ENCODE measurements at regions not wholly inside any gene's neighbourhood (a gene's known extent, or its start where the extent isn't known, plus 50 kb on each side); places are given as distances from the start of the nearest gene placed in this dataset.

DNA sequence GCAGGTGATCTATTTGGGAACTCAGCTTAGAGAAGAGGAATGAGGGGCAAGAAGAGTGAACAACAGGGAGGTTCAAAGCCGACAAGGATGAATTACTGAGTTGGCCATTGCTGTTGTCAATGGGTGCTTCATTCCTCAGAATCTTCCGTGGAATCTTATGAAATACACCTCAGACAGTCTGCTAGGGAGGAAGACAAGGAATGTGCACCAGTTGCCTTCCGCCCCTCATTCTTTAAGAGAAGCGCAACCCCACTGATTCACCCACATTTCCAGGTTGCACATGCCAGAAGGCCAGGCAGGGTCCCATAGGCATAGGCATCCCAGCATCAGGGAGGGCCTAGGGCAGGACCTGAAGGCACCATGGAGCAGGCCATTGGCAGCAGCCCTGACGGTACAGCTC is 127.5 kb upstream of the TNFAIP3 start:
- DNase-seq (ENCODE audit: low read depth in 1 of 2, low spot score in 1 of 2), result no peak
- TF ChIP-seq POLR2AphosphoS5 (IDR thresholded peaks at IDR 0.05; ENCODE audit: low read depth), result no peak
- no peak for TF ChIP-seq GABPA (IDR thresholded peaks at IDR 0.05; ENCODE audit: low read depth)
- TF ChIP-seq, protein P1, sequence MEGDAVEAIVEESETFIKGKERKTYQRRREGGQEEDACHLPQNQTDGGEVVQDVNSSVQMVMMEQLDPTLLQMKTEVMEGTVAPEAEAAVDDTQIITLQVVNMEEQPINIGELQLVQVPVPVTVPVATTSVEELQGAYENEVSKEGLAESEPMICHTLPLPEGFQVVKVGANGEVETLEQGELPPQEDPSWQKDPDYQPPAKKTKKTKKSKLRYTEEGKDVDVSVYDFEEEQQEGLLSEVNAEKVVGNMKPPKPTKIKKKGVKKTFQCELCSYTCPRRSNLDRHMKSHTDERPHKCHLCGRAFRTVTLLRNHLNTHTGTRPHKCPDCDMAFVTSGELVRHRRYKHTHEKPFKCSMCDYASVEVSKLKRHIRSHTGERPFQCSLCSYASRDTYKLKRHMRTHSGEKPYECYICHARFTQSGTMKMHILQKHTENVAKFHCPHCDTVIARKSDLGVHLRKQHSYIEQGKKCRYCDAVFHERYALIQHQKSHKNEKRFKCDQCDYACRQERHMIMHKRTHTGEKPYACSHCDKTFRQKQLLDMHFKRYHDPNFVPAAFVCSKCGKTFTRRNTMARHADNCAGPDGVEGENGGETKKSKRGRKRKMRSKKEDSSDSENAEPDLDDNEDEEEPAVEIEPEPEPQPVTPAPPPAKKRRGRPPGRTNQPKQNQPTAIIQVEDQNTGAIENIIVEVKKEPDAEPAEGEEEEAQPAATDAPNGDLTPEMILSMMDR (IDR thresholded peaks at IDR 0.05; ENCODE audit: insufficient read depth, low read length), result no peak
- TF ChIP-seq, protein P2, sequence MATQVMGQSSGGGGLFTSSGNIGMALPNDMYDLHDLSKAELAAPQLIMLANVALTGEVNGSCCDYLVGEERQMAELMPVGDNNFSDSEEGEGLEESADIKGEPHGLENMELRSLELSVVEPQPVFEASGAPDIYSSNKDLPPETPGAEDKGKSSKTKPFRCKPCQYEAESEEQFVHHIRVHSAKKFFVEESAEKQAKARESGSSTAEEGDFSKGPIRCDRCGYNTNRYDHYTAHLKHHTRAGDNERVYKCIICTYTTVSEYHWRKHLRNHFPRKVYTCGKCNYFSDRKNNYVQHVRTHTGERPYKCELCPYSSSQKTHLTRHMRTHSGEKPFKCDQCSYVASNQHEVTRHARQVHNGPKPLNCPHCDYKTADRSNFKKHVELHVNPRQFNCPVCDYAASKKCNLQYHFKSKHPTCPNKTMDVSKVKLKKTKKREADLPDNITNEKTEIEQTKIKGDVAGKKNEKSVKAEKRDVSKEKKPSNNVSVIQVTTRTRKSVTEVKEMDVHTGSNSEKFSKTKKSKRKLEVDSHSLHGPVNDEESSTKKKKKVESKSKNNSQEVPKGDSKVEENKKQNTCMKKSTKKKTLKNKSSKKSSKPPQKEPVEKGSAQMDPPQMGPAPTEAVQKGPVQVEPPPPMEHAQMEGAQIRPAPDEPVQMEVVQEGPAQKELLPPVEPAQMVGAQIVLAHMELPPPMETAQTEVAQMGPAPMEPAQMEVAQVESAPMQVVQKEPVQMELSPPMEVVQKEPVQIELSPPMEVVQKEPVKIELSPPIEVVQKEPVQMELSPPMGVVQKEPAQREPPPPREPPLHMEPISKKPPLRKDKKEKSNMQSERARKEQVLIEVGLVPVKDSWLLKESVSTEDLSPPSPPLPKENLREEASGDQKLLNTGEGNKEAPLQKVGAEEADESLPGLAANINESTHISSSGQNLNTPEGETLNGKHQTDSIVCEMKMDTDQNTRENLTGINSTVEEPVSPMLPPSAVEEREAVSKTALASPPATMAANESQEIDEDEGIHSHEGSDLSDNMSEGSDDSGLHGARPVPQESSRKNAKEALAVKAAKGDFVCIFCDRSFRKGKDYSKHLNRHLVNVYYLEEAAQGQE (IDR thresholded peaks at IDR 0.05; ENCODE audit: insufficient replicate concordance, low read depth), result no peak
- TF ChIP-seq SPI1 (IDR thresholded peaks at IDR 0.05; ENCODE audit: borderline replicate concordance, low read depth), result no peak
- Histone ChIP-seq H3K4me3 (replicated peaks; ENCODE audit: insufficient read depth, low read length) (no peak overlapping the region), H3K27ac (replicated peaks) (no peak overlapping the region), H3K27me3 (ENCODE audit: insufficient read depth, poor library complexity, severe bottlenecking) (no peaks in the 10 kb centered on the region)

DNA sequence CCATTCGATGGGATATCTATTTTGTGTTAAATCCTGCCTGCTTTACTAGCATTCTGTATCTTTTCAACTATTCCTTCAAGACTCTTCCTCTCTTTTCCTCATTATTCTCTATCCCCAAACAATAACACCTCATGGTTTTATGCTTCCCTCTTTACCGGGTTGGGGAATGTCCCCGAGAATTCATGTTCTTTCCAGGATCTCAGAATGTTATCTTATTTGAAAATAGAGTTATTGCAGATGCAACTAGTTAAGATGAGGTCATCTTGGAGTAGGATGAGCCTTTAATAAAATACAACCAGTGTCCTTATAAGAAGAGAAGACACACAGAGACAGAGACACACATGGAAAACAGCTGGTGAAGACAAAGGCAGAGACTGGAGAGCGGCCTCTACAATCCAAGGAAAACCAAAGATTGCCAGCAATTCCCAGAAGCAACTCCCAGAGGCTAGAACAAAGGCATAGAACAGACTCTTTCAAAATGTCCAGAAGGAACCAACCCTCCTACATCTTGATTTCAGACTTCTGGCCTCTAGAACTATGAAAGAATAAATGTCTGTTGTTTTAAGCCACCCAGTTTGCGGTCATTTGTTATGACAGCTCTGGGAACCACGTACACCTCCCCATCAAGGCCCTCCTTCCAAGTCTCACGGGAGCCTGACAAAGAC is 126.8 kb upstream of the TNFAIP3 start:
- TF ChIP-seq, protein P1 (IDR thresholded peaks at IDR 0.05; ENCODE audit: insufficient read depth, low read length), result no peak
- TF ChIP-seq SPI1 (IDR thresholded peaks at IDR 0.05; ENCODE audit: borderline replicate concordance, low read depth), result no peak
- H3K4me3 ChIP-seq (replicated peaks; ENCODE audit: insufficient read depth, low read length), result no peak overlapping the region
- no peak for DNase-seq (ENCODE audit: low read depth in 1 of 2, low spot score in 1 of 2)
- no peak overlapping the region for H3K27ac ChIP-seq (replicated peaks)
- H3K27me3 ChIP-seq (ENCODE audit: insufficient read depth, poor library complexity, severe bottlenecking), result no peaks in the 10 kb centered on the region

DNA sequence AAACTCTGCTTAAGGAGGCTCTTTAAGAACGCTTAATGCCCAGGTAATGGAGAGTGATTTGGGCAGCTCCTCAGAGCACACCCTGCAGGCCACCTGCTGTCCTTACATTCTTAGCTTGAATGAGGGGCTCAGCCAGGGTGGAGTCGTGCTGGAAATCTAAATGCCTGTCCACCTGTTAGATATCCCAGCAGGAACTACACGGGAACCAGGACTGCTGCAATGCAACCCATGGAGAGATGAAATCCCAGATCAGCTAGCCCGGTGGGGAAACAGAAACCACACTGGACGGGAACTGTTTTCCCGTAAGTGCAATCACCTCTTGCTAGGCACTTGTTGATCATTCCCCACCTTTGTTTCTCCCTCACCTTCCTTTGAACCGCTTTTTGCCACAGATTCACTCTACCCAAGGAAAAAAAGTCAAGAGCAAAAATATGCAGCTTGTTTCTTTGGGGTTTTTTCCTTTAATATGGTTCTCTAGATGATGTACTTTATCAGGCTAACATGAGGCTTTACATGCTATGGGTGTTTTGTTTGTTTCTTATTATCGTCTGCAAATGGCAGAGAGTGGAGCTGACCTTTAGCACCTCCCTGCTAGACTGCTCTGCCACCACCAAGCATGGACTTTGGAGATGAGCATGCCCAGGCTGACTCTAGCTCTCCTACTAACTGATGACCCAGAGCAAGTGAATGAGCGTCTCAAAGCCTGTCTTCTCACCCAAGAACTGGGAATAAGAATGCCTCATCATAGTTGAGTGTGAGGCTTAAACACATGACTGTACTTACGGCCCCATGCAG is 125.9 kb upstream of the TNFAIP3 start:
- H3K27me3 ChIP-seq (ENCODE audit: insufficient read depth, poor library complexity, severe bottlenecking), result no peaks in the 10 kb centered on the region

More for the DNA sequence above, 125.9 kb upstream of the TNFAIP3 start:
- TF ChIP-seq, protein P2 (IDR thresholded peaks at IDR 0.05; ENCODE audit: insufficient replicate concordance, low read depth), result no peak
- no peak for TF ChIP-seq POLR2AphosphoS5 (IDR thresholded peaks at IDR 0.05; ENCODE audit: low read depth)
- TF ChIP-seq, protein P1 (IDR thresholded peaks at IDR 0.05; ENCODE audit: insufficient read depth, low read length), result no peak
- TF ChIP-seq GABPA (IDR thresholded peaks at IDR 0.05; ENCODE audit: low read depth), result no peak
- TF ChIP-seq SPI1 (IDR thresholded peaks at IDR 0.05; ENCODE audit: borderline replicate concordance, low read depth), result no peak
- H3K4me3 ChIP-seq (replicated peaks; ENCODE audit: insufficient read depth, low read length), result no peak overlapping the region
- no peak overlapping the region for H3K27ac ChIP-seq (replicated peaks)
- no peak for DNase-seq (ENCODE audit: low read depth in 1 of 2, low spot score in 1 of 2)

Data from HL-60 (cell line).